Vagina (tissue), 2 donors: ENCODE measurements at regions not wholly inside any gene's neighbourhood (a gene's known extent, or its start where the extent isn't known, plus 50 kb on each side); places are given as distances from the start of the nearest gene placed in this dataset.

Source experiments
- CTCF ChIP-seq, 3 experiments: fragments of 450-650 bp in 2 of 3; fragments of 200-600 bp in 1 of 3; sonication (generic) in 1 of 3; IDR thresholded peaks; one replicate each; pipeline ENCODE4 v1.5.1; 2017 to 2019; ENCODE audit warnings: antibody characterized with exemption in 3 of 3, mild to moderate bottlenecking in 2 of 3, moderate library complexity in 2 of 3
- POLR2AphosphoS5 ChIP-seq, 2 donors: sonication (generic); formaldehyde crosslinking; IDR thresholded peaks; one replicate each; pipeline ENCODE4 v1.9.0; 2017; ENCODE audit warnings: antibody characterized with exemption in 2 of 2, mild to moderate bottlenecking in 2 of 2, low read depth in 1 of 2; ENCODE audit not compliant: insufficient read depth in 1 of 2

GRCh38 chr6:154650351-154650750, 82.9 kb upstream of the SCAF8 start:
- no peak for TF ChIP-seq CTCF (IDR thresholded peaks at IDR 0.05)
- TF ChIP-seq POLR2AphosphoS5 (IDR thresholded peaks at IDR 0.05; ENCODE audit: insufficient read depth in 1 of 2, low read depth in 1 of 2): no peak
